H9 (cell line): ENCODE measurements at regions not wholly inside any gene's neighbourhood (a gene's known extent, or its start where the extent isn't known, plus 50 kb on each side); places are given as distances from the start of the nearest gene placed in this dataset.

Experiments
- DNase-seq: peaks from one replicate; pipeline ENCODE4 v3.0.0-alpha.2; 2017
- H2AFZ ChIP-seq: one replicate; pipeline ENCODE4 v1.6.1; 2013; ENCODE audit warnings: mild to moderate bottlenecking, low read length, control low read depth, moderate library complexity
- H2AK5ac ChIP-seq: 2 replicates; pipeline ENCODE4 v1.6.1; 2013; ENCODE audit warnings: low read length, control low read depth, mixed read lengths; ENCODE audit not compliant: insufficient read length
- H2BK120ac ChIP-seq: one replicate; pipeline ENCODE4 v1.6.1; 2013; ENCODE audit warnings: low read depth, mild to moderate bottlenecking, low read length, control low read depth, inconsistent platforms; ENCODE audit not compliant: poor library complexity, severe bottlenecking
- H2BK12ac ChIP-seq: 2 replicates; pipeline ENCODE4 v1.6.1; 2013; ENCODE audit warnings: low read length, control low read depth, mixed read lengths, low read depth; ENCODE audit not compliant: insufficient read length
- H2BK15ac ChIP-seq: 2 replicates; pipeline ENCODE4 v1.6.1; 2013; ENCODE audit warnings: low read depth, low read length, control low read depth
- H2BK20ac ChIP-seq: one replicate; pipeline ENCODE4 v1.6.1; 2013; ENCODE audit warnings: low read depth, mild to moderate bottlenecking, low read length, control low read depth, inconsistent platforms; ENCODE audit not compliant: poor library complexity, severe bottlenecking
- H2BK5ac ChIP-seq: 2 replicates; pipeline ENCODE4 v1.6.1; 2013; ENCODE audit warnings: low read length, control low read depth, mixed read lengths; ENCODE audit not compliant: insufficient read length
- H3K14ac ChIP-seq: 2 replicates; pipeline ENCODE4 v1.6.1; 2013; ENCODE audit warnings: low read length, control low read depth; ENCODE audit not compliant: insufficient read depth
- H3K18ac ChIP-seq: 2 replicates; pipeline ENCODE4 v1.6.1; 2013; ENCODE audit warnings: low read depth, mild to moderate bottlenecking, mixed read lengths, low read length, control low read depth; ENCODE audit not compliant: insufficient read length
- H3K23ac ChIP-seq: 2 replicates; pipeline ENCODE4 v1.6.1; 2013; ENCODE audit warnings: low read length, control low read depth, mixed read lengths, low read depth; ENCODE audit not compliant: insufficient read length
- H3K23me2 ChIP-seq: 2 replicates; pipeline ENCODE4 v1.6.1; 2013; ENCODE audit warnings: low read depth, mild to moderate bottlenecking, mixed read lengths, low read length, control low read depth; ENCODE audit not compliant: insufficient read length, poor library complexity, severe bottlenecking
- H3K27ac ChIP-seq: 2 replicates; pipeline ENCODE4 v1.5.1; 2013; ENCODE audit warnings: low read length, control low read depth, mixed read lengths, low read depth; ENCODE audit not compliant: insufficient read length
- H3K27me3 ChIP-seq: 2 replicates; pipeline ENCODE4 v1.6.1; 2013; ENCODE audit warnings: low read length, control low read depth, inconsistent platforms; ENCODE audit not compliant: insufficient read depth
- H3K4ac ChIP-seq: 2 replicates; pipeline ENCODE4 v1.6.1; 2013; ENCODE audit warnings: low read depth, mild to moderate bottlenecking, control low read depth, inconsistent platforms, low read length, moderate library complexity
- H3K4me1 ChIP-seq: 2 replicates; pipeline ENCODE4 v1.6.1; 2013; ENCODE audit warnings: low read length, control low read depth, inconsistent platforms; ENCODE audit not compliant: insufficient read depth
- H3K4me2 ChIP-seq: 2 replicates; pipeline ENCODE4 v1.6.1; 2013; ENCODE audit warnings: low read length, control low read depth, mixed read lengths; ENCODE audit not compliant: insufficient read length, insufficient read depth
- H3K56ac ChIP-seq: 2 replicates; pipeline ENCODE4 v1.6.1; 2013; ENCODE audit warnings: low read depth, mild to moderate bottlenecking, mixed read lengths, low read length, control low read depth; ENCODE audit not compliant: insufficient read length
- H3K79me1 ChIP-seq: 2 replicates; pipeline ENCODE4 v1.6.1; 2013; ENCODE audit warnings: low read depth, mild to moderate bottlenecking, moderate library complexity, low read length, control low read depth, inconsistent platforms; ENCODE audit not compliant: insufficient read depth, poor library complexity, severe bottlenecking
- H3K79me2 ChIP-seq: 2 replicates; pipeline ENCODE4 v1.6.1; 2013; ENCODE audit warnings: low read length, control low read depth, inconsistent platforms; ENCODE audit not compliant: insufficient read depth
- H3K9ac ChIP-seq: 2 replicates; pipeline ENCODE4 v1.6.1; 2013; ENCODE audit warnings: low read length, control low read depth, mixed read lengths; ENCODE audit not compliant: insufficient read length; ENCODE audit errors: extremely low read depth
- H3K9me3 ChIP-seq: one replicate; pipeline ENCODE4 v1.6.1; 2013; ENCODE audit warnings: low read depth, low read length, inconsistent platforms; ENCODE audit not compliant: control insufficient read depth
- H3T11ph ChIP-seq: one replicate; pipeline ENCODE4 v1.6.1; 2013; ENCODE audit warnings: mild to moderate bottlenecking, low read length, control low read depth, inconsistent platforms
- H4K20me1 ChIP-seq: one replicate; pipeline ENCODE4 v1.6.1; 2013; ENCODE audit not compliant: control insufficient read depth, insufficient read length, insufficient read depth
- H4K5ac ChIP-seq: 2 replicates; pipeline ENCODE4 v1.6.1; 2013; ENCODE audit warnings: low read depth, mild to moderate bottlenecking, mixed read lengths, low read length, control low read depth; ENCODE audit not compliant: insufficient read length
- H4K8ac ChIP-seq: replicated peaks from 2 replicates; pipeline ENCODE4 v1.6.1; 2013; ENCODE audit warnings: low read length, control low read depth, mixed read lengths, low read depth; ENCODE audit not compliant: insufficient read length
- H4K91ac ChIP-seq: 2 replicates; pipeline ENCODE4 v1.6.1; 2013; ENCODE audit warnings: low read depth, mild to moderate bottlenecking, moderate library complexity, mixed read lengths, low read length, control low read depth; ENCODE audit not compliant: insufficient read length
- H3K27ac Mint-ChIP-seq, 3 experiments: 2 replicates in 2 of 3; 3 replicates in 1 of 3; pipeline ENCODE4 v1.8.0; 2020 to 2021; ENCODE audit warnings: mixed read lengths in 3 of 3, mild to moderate bottlenecking in 1 of 3, moderate library complexity in 1 of 3
- H3K27me3 Mint-ChIP-seq: 2 replicates; pipeline ENCODE4 v1.8.0; 2021; ENCODE audit warnings: low read depth, mild to moderate bottlenecking, moderate library complexity, mixed read lengths
- H3K36me3 Mint-ChIP-seq, 3 experiments: 2 replicates in 2 of 3; 3 replicates in 1 of 3; pipeline ENCODE4 v1.8.0; 2020 to 2021; ENCODE audit warnings: low read depth in 3 of 3, mixed read lengths in 3 of 3; ENCODE audit not compliant: insufficient read depth in 1 of 3
- H3K4me1 Mint-ChIP-seq, 2 experiments: 2 replicates each; pipeline ENCODE4 v1.8.0; 2020; ENCODE audit warnings: mixed read lengths in 2 of 2
- H3K4me3 Mint-ChIP-seq, 2 experiments: 2 replicates in 1 of 2; 3 replicates in 1 of 2; pipeline ENCODE4 v1.8.0; 2020 to 2021; ENCODE audit warnings: mild to moderate bottlenecking in 2 of 2, mixed read lengths in 2 of 2, moderate library complexity in 1 of 2
- H3K9me3 Mint-ChIP-seq, 2 experiments: 2 replicates in 1 of 2; 3 replicates in 1 of 2; pipeline ENCODE4 v1.8.0; 2020; ENCODE audit warnings: mild to moderate bottlenecking in 2 of 2, mixed read lengths in 2 of 2, moderate library complexity in 1 of 2
- CTCF ChIP-seq: fragments of 200-600 bp; sonication (generic); conservative IDR thresholded peaks from 3 replicates; pipeline ENCODE4 v1.8.0; 2021; ENCODE audit warnings: antibody characterized with exemption, mild to moderate bottlenecking
- WGBS: extraction: QIAGEN DNeasy Blood & Tissue Kit; methylation state at CpG from one replicate; pipeline ENCODE4 v1.1.7; 2013; ENCODE audit warnings: missing lambda C conversion rate, low lambda C conversion rate, mixed read lengths; ENCODE audit not compliant: insufficient read length; ENCODE audit errors: extremely low coverage; 5-methylcytosine and 5-hydroxymethylcytosine counted together

GRCh38 chr7:52463341-52463740 is 572.1 kb upstream of the POM121L12 start:
- Histone ChIP-seq H2BK5ac (no peak overlapping the region), H2AFZ (no peak overlapping the region)

More at GRCh38 chr7:52463341-52463740, 572.1 kb upstream of the POM121L12 start:
- Histone ChIP-seq H3K23me2 (no peaks in the 10 kb centered on the region), H3K56ac (no peak overlapping the region), H3K4me1 (no peaks in the 10 kb centered on the region), H4K5ac (no peak overlapping the region), H3K27ac (no peak overlapping the region), H2BK20ac (no peak overlapping the region), H3K18ac (no peak overlapping the region), H2AK5ac (no peak overlapping the region), H3K79me1 (no peaks in the 10 kb centered on the region), H3K23ac (no peak overlapping the region), H3K27me3 (no peaks in the 10 kb centered on the region), H2BK15ac (no peak overlapping the region), H3K9me3 (no peaks in the 10 kb centered on the region), H4K8ac (no peak overlapping the region), H3K9ac (no peak overlapping the region), H3K4ac (no peak overlapping the region), H3T11ph (no peak overlapping the region), H4K20me1 (no peaks in the 10 kb centered on the region), H2BK12ac (no peak overlapping the region), H3K79me2 (no peaks in the 10 kb centered on the region), H2BK120ac (no peak overlapping the region), H3K4me2 (no peak overlapping the region), H4K91ac (no peak overlapping the region), H3K14ac (no peak overlapping the region)
- TF ChIP-seq CTCF: no peak
- H3K36me3 Mint-ChIP-seq: no peaks in the 10 kb centered on the region
- H3K27me3 Mint-ChIP-seq: no peaks in the 10 kb centered on the region
- no peaks in the 10 kb centered on the region for H3K9me3 Mint-ChIP-seq
- H3K4me3 Mint-ChIP-seq: no peak overlapping the region
- WGBS: no CpG with 5 or more reads among the region's 3 CpGs
- DNase-seq: no peak
- peaks cover 3% of the 10 kb centered on the region in 2 experiments; a peak in 2 of 4 replicates for H3K4me1 Mint-ChIP-seq
- no peak overlapping the region for H3K27ac Mint-ChIP-seq
